ENCODE measurements at regions not wholly inside any gene's neighbourhood (a gene's known extent, or its start where the extent isn't known, plus 50 kb on each side); places are given as distances from the start of the nearest gene placed in this dataset.

- Histone ChIP-seq H3K79me2 (ENCODE audit: low read length) (no peaks in the 10 kb centered on the region), H3K27ac (ENCODE audit: low read length) (no peak overlapping the region), H3K36me3 (replicated peaks; ENCODE audit: insufficient read depth, low read length) (no peaks in the 10 kb centered on the region), H3K9me3 (replicated peaks; ENCODE audit: insufficient read depth, low read length) (no peaks in the 10 kb centered on the region), H2AFZ (ENCODE audit: low read length) (no peak overlapping the region), H3K4me3 (ENCODE audit: low read length) (no peak overlapping the region), H3K9ac (ENCODE audit: low read length) (no peak overlapping the region), H4K20me1 (ENCODE audit: insufficient read depth, low read length) (no peaks in the 10 kb centered on the region), H3K9me2 (replicated peaks; ENCODE audit: insufficient read depth, low read length) (no peaks in the 10 kb centered on the region), H3F3A (ENCODE audit: insufficient read depth, low read length) (no peaks in the 10 kb centered on the region), H3K27me3 (replicated peaks; ENCODE audit: insufficient read depth, low read length) (no peaks in the 10 kb centered on the region), H3K4me2 (ENCODE audit: low read depth, low read length) (no peak overlapping the region), H3K4me1 (ENCODE audit: low read length) (no peaks in the 10 kb centered on the region)
- no peak for TF ChIP-seq EZH2 (optimal IDR thresholded peaks at IDR 0.05; ENCODE audit: low read depth, low read length)
- TF ChIP-seq, protein P1, sequence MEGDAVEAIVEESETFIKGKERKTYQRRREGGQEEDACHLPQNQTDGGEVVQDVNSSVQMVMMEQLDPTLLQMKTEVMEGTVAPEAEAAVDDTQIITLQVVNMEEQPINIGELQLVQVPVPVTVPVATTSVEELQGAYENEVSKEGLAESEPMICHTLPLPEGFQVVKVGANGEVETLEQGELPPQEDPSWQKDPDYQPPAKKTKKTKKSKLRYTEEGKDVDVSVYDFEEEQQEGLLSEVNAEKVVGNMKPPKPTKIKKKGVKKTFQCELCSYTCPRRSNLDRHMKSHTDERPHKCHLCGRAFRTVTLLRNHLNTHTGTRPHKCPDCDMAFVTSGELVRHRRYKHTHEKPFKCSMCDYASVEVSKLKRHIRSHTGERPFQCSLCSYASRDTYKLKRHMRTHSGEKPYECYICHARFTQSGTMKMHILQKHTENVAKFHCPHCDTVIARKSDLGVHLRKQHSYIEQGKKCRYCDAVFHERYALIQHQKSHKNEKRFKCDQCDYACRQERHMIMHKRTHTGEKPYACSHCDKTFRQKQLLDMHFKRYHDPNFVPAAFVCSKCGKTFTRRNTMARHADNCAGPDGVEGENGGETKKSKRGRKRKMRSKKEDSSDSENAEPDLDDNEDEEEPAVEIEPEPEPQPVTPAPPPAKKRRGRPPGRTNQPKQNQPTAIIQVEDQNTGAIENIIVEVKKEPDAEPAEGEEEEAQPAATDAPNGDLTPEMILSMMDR (IDR thresholded peaks at IDR 0.05; ENCODE audit: low read length): no peak
- no peak for DNase-seq
Observed at GRCh38 chr2:167510071-167510759, 621.9 kb downstream of the XIRP2 start.

DNA sequence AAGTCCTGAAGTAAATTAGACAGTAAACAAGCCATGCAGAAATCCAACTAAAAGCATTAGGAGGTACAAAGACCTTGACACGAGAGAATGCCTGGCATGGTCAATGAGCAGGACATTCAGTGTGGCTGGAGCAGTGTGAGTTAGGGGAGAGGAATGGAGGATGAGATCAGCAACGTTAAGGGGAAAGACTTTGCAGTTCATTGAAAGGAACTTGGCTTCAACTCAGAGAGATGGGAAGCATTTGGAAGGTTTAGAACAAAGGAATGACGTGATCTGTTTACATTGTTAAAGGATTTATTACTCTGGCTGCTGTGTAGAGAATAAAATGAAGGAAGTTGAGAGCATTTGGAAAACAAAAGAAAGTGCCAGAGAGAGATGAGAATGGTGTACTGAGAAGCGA is 621.3 kb downstream of the XIRP2 start:
- H4K20me1 ChIP-seq (ENCODE audit: insufficient read depth, low read length): no peaks in the 10 kb centered on the region
- H3K27me3 ChIP-seq (replicated peaks; ENCODE audit: insufficient read depth, low read length): no peaks in the 10 kb centered on the region
- no peak for DNase-seq
- H3K9ac ChIP-seq (ENCODE audit: low read length): no peak overlapping the region
- no peaks in the 10 kb centered on the region for H3K9me3 ChIP-seq (replicated peaks; ENCODE audit: insufficient read depth, low read length)
- H2AFZ ChIP-seq (ENCODE audit: low read length): no peak overlapping the region
- no peaks in the 10 kb centered on the region for H3K9me2 ChIP-seq (replicated peaks; ENCODE audit: insufficient read depth, low read length)
- H3K79me2 ChIP-seq (ENCODE audit: low read length): no peaks in the 10 kb centered on the region
- H3K27ac ChIP-seq (ENCODE audit: low read length): no peak overlapping the region
- no peaks in the 10 kb centered on the region for H3F3A ChIP-seq (ENCODE audit: insufficient read depth, low read length)
- no peak overlapping the region for H3K4me2 ChIP-seq (ENCODE audit: low read depth, low read length)
- H3K4me1 ChIP-seq (ENCODE audit: low read length): no peaks in the 10 kb centered on the region
- TF ChIP-seq EZH2phosphoT487 (IDR thresholded peaks at IDR 0.05; ENCODE audit: low read length) (no peak), EZH2 (optimal IDR thresholded peaks at IDR 0.05; ENCODE audit: low read depth, low read length) (no peak)
- TF ChIP-seq, protein P1 (IDR thresholded peaks at IDR 0.05; ENCODE audit: low read length): no peak
- no peaks in the 10 kb centered on the region for H3K36me3 ChIP-seq (replicated peaks; ENCODE audit: insufficient read depth, low read length)
- H3K4me3 ChIP-seq (ENCODE audit: low read length): no peak overlapping the region

GRCh38 chr2:167508709-167509108 is 620.4 kb downstream of the XIRP2 start:
- Histone ChIP-seq H3K27me3 (replicated peaks; ENCODE audit: insufficient read depth, low read length) (no peaks in the 10 kb centered on the region), H4K20me1 (ENCODE audit: insufficient read depth, low read length) (no peaks in the 10 kb centered on the region), H3K4me1 (ENCODE audit: low read length) (no peaks in the 10 kb centered on the region), H3K4me2 (ENCODE audit: low read depth, low read length) (no peak overlapping the region), H3K9me2 (replicated peaks; ENCODE audit: insufficient read depth, low read length) (no peaks in the 10 kb centered on the region), H3K9ac (ENCODE audit: low read length) (no peak overlapping the region), H3K4me3 (ENCODE audit: low read length) (no peak overlapping the region), H3K36me3 (replicated peaks; ENCODE audit: insufficient read depth, low read length) (no peaks in the 10 kb centered on the region), H3K9me3 (replicated peaks; ENCODE audit: insufficient read depth, low read length) (no peaks in the 10 kb centered on the region), H3K79me2 (ENCODE audit: low read length) (no peaks in the 10 kb centered on the region), H3F3A (ENCODE audit: insufficient read depth, low read length) (no peaks in the 10 kb centered on the region), H3K27ac (ENCODE audit: low read length) (no peak overlapping the region), H2AFZ (ENCODE audit: low read length) (no peak overlapping the region)
- no peak for TF ChIP-seq EZH2phosphoT487 (IDR thresholded peaks at IDR 0.05; ENCODE audit: low read length)
- TF ChIP-seq, protein P1 (IDR thresholded peaks at IDR 0.05; ENCODE audit: low read length): no peak
- no peak for TF ChIP-seq EZH2 (optimal IDR thresholded peaks at IDR 0.05; ENCODE audit: low read depth, low read length)
- no peak for DNase-seq

Data from MM.1S (cell line).